Hindlimb muscle (tissue), 1 donor: ENCODE measurements at regions not wholly inside any gene's neighbourhood (a gene's known extent, or its start where the extent isn't known, plus 50 kb on each side); places are given as distances from the start of the nearest gene placed in this dataset.

Source experiments
- DNase-seq: peaks from one replicate; pipeline ENCODE4 v3.0.0-alpha.2; 2013

- no peak for DNase-seq
Observed at GRCh38 chr14:47821135-47821534, 145.7 kb upstream of the MDGA2 start.

- no peak for DNase-seq
Observed at GRCh38 chr14:47790477-47790876, 115.1 kb upstream of the MDGA2 start.

GRCh38 chr14:47785058-47785457 lies 109.7 kb upstream of the MDGA2 start:
- DNase-seq, result peak; percentile 19

- DNase-seq, result no peak
Observed at GRCh38 chr14:47778631-47779030, 103.2 kb upstream of the MDGA2 start.

GRCh38 chr14:47772652-47773051 lies 97.2 kb upstream of the MDGA2 start:
- DNase-seq, result no peak

- no peak for DNase-seq
Observed at GRCh38 chr14:47763188-47763854, 87.9 kb upstream of the MDGA2 start.

GRCh38 chr14:47746986-47747385 lies 71.6 kb upstream of the MDGA2 start:
- no peak for DNase-seq

GRCh38 chr14:47744155-47744554 lies 68.8 kb upstream of the MDGA2 start:
- DNase-seq, result no peak

GRCh38 chr14:47739541-47739940 lies 64.1 kb upstream of the MDGA2 start:
- DNase-seq, result no peak

GRCh38 chr14:47730296-47730695 lies 54.9 kb upstream of the MDGA2 start:
- no peak for DNase-seq
